GM12891 (cell line): ENCODE measurements at regions not wholly inside any gene's neighbourhood (a gene's known extent, or its start where the extent isn't known, plus 50 kb on each side); places are given as distances from the start of the nearest gene placed in this dataset.

Experiments
- DNase-seq: peaks from one replicate; pipeline ENCODE4 v3.0.0; 2011; ENCODE audit warnings: low spot score; ENCODE audit not compliant: insufficient read length
- FAIRE-seq: peaks from 2 replicates; lab custom pipeline; 2011; peaks lifted over from hg19 to GRCh38; lab: Jason Lieb, UNC
- PAX5 ChIP-seq: IDR thresholded peaks from 2 replicates; pipeline ENCODE4 v1.6.1; 2011; ENCODE audit warnings: low read length, moderate library complexity, mild to moderate bottlenecking; ENCODE audit not compliant: insufficient read depth, severe bottlenecking
- POLR2A ChIP-seq: IDR thresholded peaks from 2 replicates; pipeline ENCODE4 v1.6.1; 2011; ENCODE audit warnings: low read depth, low read length, control low read depth
- POLR2AphosphoS5 ChIP-seq: IDR thresholded peaks from 2 replicates; pipeline ENCODE4 v1.6.1; 2011; ENCODE audit warnings: low read depth, low read length, control low read depth
- POU2F2 ChIP-seq: IDR thresholded peaks from 2 replicates; pipeline ENCODE4 v1.6.1; 2011; ENCODE audit warnings: low read depth, mild to moderate bottlenecking, control low read depth, low read length, moderate library complexity
- SPI1 ChIP-seq: IDR thresholded peaks from 2 replicates; pipeline ENCODE4 v1.6.1; 2011; ENCODE audit warnings: low read depth, low read length, control low read depth
- TAF1 ChIP-seq: IDR thresholded peaks from 2 replicates; pipeline ENCODE4 v1.6.1; 2011; ENCODE audit warnings: low read depth, low read length, control low read depth

- FAIRE-seq (no peak), DNase-seq (no peak)
These were observed 441.8 kb upstream of the SGCD start for GRCh38 chr5:155885199-155885598.

DNA sequence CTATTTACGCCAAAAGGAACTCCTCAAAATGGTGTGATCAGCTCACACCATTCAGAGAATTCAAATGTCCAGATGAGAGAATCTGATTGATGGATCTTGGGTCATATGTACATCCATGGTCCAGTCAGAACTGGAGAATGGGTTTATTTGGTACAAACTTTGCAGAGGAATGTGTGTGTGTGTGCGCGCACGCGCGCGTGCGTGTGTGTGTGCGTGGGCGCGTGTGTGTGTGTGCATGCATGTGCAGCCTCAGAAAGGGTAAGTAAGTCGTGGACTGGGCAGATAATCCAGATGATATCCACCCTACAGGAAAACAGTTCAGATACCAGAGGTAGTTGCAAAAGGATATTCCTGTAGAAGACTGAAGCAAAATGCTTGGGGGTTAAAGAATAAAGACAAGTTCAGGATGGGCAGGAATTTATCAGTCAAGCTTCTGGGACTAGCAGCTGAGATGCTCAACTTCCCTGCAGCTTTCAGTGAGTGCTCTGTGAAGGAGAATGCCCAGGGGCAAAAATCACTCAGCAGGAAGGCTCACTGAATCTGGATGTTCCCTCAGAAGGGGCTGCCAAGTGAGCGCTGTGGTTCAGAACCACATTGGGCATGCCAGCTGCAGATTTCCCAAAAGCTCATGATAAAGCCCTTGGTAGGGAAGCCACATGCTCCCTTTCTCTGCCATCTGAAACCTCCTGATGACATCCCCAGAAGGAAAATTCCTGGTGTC lies 440.5 kb upstream of the SGCD start:
- TF ChIP-seq POLR2A (no peak), POLR2AphosphoS5 (no peak), SPI1 (no peak), PAX5 (no peak), POU2F2 (no peak), TAF1 (no peak)
- FAIRE-seq (no peak), DNase-seq (no peak)

More at GRCh38 chr5:155885199-155885598, 441.8 kb upstream of the SGCD start:
- TF ChIP-seq TAF1 (no peak), PAX5 (no peak), POU2F2 (no peak), SPI1 (no peak), POLR2A (no peak), POLR2AphosphoS5 (no peak)

DNA sequence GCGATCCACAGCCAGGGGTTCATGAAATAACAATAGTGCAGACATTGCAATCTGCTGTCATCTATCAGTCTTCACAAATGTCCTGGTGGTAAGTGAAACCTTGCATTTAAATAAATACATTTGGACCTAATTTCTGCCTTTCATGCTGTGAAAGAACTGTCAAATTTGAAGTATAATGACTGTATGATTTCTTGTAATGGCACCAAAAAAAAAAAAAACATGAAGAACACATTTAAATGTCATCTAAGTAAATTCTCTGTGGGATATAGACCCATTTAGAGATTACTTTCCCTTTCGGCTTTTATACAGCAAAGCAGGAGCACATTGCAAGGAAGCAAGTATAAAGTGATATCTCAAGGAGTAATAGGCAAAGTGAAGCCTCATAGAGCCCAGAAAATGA lies 431.5 kb upstream of the SGCD start:
- TF ChIP-seq PAX5 (no peak), POLR2A (no peak), TAF1 (no peak), POU2F2 (no peak), SPI1 (no peak), POLR2AphosphoS5 (no peak)
- FAIRE-seq (no peak), DNase-seq (no peak)

DNA sequence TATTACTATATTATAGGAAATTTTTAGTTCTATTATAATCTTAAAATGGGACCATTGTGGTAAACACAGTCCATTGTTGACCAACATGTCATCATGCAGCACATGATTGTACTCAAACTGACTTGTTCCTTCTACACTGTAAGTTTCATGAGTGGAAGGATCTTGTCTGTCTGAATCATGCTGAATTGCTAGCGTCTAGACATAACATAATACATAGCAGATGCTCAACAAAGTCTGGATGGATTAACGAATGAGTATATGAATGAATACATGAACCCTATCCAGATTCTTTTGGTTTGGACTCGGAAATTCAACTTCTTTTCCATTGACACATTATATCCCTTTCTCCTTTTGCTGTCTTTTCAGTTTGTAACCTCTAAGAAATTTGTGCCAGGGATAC lies 429.2 kb upstream of the SGCD start:
- no peak for FAIRE-seq
- TF ChIP-seq PAX5 (no peak), TAF1 (no peak), POU2F2 (no peak), POLR2AphosphoS5 (no peak), POLR2A (no peak), SPI1 (no peak)

GRCh38 chr5:155898284-155898683 lies 428.7 kb upstream of the SGCD start:
- FAIRE-seq (no peak), DNase-seq (no peak)
- no peak for TF ChIP-seq SPI1
- no peak for TF ChIP-seq TAF1
- no peak for TF ChIP-seq POU2F2
- TF ChIP-seq POLR2AphosphoS5, result no peak
- TF ChIP-seq PAX5, result no peak
- TF ChIP-seq POLR2A, result no peak

More for the DNA sequence above, 429.2 kb upstream of the SGCD start:
- no peak for DNase-seq

DNA sequence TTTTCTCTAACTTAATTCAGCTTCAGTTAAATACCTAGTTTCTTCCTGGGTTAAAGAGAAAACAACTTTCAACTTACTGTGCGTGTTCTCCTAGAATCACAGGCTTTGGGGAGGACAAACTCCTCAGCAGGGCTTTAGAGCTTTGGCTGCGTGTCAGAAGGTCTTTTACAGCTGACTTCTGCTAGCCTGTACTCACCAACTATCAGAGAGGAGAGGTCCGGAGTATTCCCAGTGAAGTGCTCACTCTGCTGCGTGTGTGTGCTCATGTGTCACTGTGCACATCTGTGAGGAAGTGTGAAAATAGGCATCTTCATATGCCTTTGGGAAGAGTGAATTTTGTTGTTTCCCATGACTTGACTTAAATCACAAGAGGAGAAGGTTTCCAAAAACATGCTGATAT lies 423.2 kb upstream of the SGCD start:
- FAIRE-seq, result no peak
- DNase-seq, result no peak
- TF ChIP-seq POLR2A (no peak), POLR2AphosphoS5 (no peak), TAF1 (no peak), SPI1 (no peak), POU2F2 (no peak), PAX5 (no peak)

DNA sequence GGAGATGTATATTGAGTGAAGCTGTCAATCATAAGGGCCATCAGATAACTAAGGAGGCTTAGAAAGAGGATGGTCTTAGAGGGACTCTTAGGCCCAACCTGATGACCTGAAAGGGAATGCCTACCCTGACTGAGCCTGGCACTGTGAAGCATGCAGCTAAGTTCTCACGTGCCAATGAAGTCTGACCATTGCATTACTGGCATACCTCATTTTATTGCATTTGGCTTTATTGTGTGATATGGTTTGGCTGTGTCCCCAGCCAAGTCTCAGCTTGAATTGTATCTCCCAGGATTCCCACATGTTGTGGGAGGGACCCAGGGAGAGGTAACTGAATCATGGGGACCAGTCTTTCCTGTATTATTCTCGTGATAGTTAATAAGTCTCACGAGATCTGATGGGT lies 421.6 kb upstream of the SGCD start:
- TF ChIP-seq POLR2A, result no peak
- no peak for TF ChIP-seq PAX5
- TF ChIP-seq POLR2AphosphoS5, result no peak
- TF ChIP-seq POU2F2, result no peak
- no peak for TF ChIP-seq SPI1
- TF ChIP-seq TAF1, result no peak
- FAIRE-seq (no peak), DNase-seq (no peak)

GRCh38 chr5:155906046-155906445 lies 420.9 kb upstream of the SGCD start:
- no peak for TF ChIP-seq POU2F2
- no peak for TF ChIP-seq PAX5
- no peak for TF ChIP-seq SPI1
- no peak for TF ChIP-seq POLR2A
- TF ChIP-seq TAF1, result no peak
- TF ChIP-seq POLR2AphosphoS5, result no peak
- no peak for FAIRE-seq
- no peak for DNase-seq

- DNase-seq (no peak), FAIRE-seq (no peak)
These were observed 418.4 kb upstream of the SGCD start for GRCh38 chr5:155908543-155908942.

GRCh38 chr5:155912291-155912690 lies 414.7 kb upstream of the SGCD start:
- no peak for FAIRE-seq
- TF ChIP-seq POLR2A, result no peak
- no peak for TF ChIP-seq SPI1
- no peak for TF ChIP-seq PAX5
- TF ChIP-seq TAF1, result no peak
- TF ChIP-seq POLR2AphosphoS5, result no peak
- TF ChIP-seq POU2F2, result no peak
- DNase-seq, result no peak

More at GRCh38 chr5:155908543-155908942, 418.4 kb upstream of the SGCD start:
- no peak for TF ChIP-seq POU2F2
- TF ChIP-seq POLR2A, result no peak
- no peak for TF ChIP-seq TAF1
- no peak for TF ChIP-seq PAX5
- TF ChIP-seq POLR2AphosphoS5, result no peak
- no peak for TF ChIP-seq SPI1

DNA sequence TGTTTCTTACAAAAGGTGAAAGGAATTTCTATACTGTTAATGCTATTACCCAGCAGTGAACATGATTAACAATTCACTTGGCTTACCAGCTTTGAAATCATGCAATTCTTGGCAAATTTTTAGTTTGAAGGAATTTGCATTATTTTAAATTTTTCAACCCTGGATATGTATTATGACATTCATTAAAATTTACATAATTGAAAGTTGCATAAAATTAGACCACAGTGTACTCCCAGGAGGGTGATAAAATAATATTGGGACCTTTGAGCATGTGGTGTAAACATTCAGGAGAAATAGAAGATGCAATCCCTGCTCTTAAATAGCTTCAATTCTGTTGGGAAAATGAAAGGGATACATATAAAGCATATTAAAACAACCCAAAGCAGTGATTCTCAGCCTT lies 412.2 kb upstream of the SGCD start:
- TF ChIP-seq SPI1, result no peak
- no peak for TF ChIP-seq PAX5
- no peak for TF ChIP-seq POLR2AphosphoS5
- no peak for TF ChIP-seq POU2F2
- TF ChIP-seq TAF1, result no peak
- TF ChIP-seq POLR2A, result no peak
- no peak for FAIRE-seq

DNA sequence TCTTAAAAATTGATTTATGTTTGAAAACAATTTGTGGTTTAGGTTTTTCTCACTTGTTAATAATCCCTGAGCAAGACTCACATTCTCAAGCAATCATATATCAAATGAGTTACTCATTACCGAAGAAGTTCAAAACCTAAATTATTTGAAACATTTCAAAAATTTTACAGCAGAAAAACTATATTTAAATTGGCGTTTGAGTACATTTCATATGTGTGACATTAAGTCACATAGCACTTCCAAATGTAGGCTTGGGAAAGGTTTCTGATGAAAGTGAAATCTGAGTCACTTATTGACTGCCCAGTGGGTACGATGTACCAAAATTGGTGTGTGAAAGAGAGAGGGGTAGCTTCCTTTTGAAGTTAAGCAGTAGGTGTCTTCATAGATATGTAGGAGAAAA lies 411.4 kb upstream of the SGCD start:
- DNase-seq (no peak), FAIRE-seq (no peak)
- TF ChIP-seq SPI1, result no peak
- no peak for TF ChIP-seq POLR2A
- TF ChIP-seq PAX5, result no peak
- no peak for TF ChIP-seq TAF1
- TF ChIP-seq POLR2AphosphoS5, result no peak
- no peak for TF ChIP-seq POU2F2

More for the DNA sequence above, 412.2 kb upstream of the SGCD start:
- DNase-seq, result no peak
